ENCODE measurements at regions not wholly inside any gene's neighbourhood (a gene's known extent, or its start where the extent isn't known, plus 50 kb on each side); places are given as distances from the start of the nearest gene placed in this dataset.

GRCh38 chr4:41346306-41347061, 89.8 kb downstream of the UCHL1 start:
- Histone ChIP-seq H3K9me2 (ENCODE audit: insufficient read depth) (no peaks in the 10 kb centered on the region), H3K9ac (no peak overlapping the region), H3K36me3 (ENCODE audit: low read depth) (no peaks in the 10 kb centered on the region), H3K9me3 (ENCODE audit: low read depth) (no peaks in the 10 kb centered on the region), H3K4me2 (ENCODE audit: unreplicated experiment) (no peak overlapping the region), H2AFZ (no peak overlapping the region), H3F3A (ENCODE audit: insufficient read depth) (no peaks in the 10 kb centered on the region), H3K4me1 (ENCODE audit: insufficient read depth) (0 out of 2 replicates have a peak, but pooled peaks cover 6% of the 10 kb centered on the region), H3K27me3 (replicated peaks; ENCODE audit: insufficient read depth) (no peaks in the 10 kb centered on the region), H4K20me1 (ENCODE audit: insufficient read depth) (no peaks in the 10 kb centered on the region), H3K4me3 (no peak overlapping the region), H3K79me2 (ENCODE audit: insufficient read depth) (no peaks in the 10 kb centered on the region), H3K27ac (no peak overlapping the region)
- peak; percentile 36 for DNase-seq
- in situ Hi-C loops (cut with MboI), result no loop called here
- TF ChIP-seq EZH2 (IDR thresholded peaks at IDR 0.05; ENCODE audit: insufficient read depth, poor library complexity, severe bottlenecking), result no peak
- TF ChIP-seq EZH2phosphoT487 (IDR thresholded peaks at IDR 0.05; ENCODE audit: insufficient read depth, low read depth), result no peak
- WGBS, 2 experiments (ENCODE audit: low coverage in 1 of 2, low lambda C conversion rate in 2 of 2, missing lambda C conversion rate in 2 of 2), result 44 to 50% methylated on average over 3 of the region's 3 CpGs

- TF ChIP-seq EZH2 (IDR thresholded peaks at IDR 0.05; ENCODE audit: insufficient read depth, poor library complexity, severe bottlenecking) (no peak), EZH2phosphoT487 (IDR thresholded peaks at IDR 0.05; ENCODE audit: insufficient read depth, low read depth) (no peak)
- DNase-seq, result no peak
- in situ Hi-C loops (cut with MboI), result no loop called here
These were observed 92.3 kb downstream of the UCHL1 start for GRCh38 chr4:41349021-41349420.

GRCh38 chr4:41358647-41359421, 102.1 kb downstream of the UCHL1 start:
- no peak overlapping the region for H2AFZ ChIP-seq
- no peaks in the 10 kb centered on the region for H3K79me2 ChIP-seq (ENCODE audit: insufficient read depth)
- H3K36me3 ChIP-seq (ENCODE audit: low read depth), result no peaks in the 10 kb centered on the region
- TF ChIP-seq EZH2 (IDR thresholded peaks at IDR 0.05; ENCODE audit: insufficient read depth, poor library complexity, severe bottlenecking) (no peak), EZH2phosphoT487 (IDR thresholded peaks at IDR 0.05; ENCODE audit: insufficient read depth, low read depth) (no peak)
- no peak overlapping the region for H3K4me2 ChIP-seq (ENCODE audit: unreplicated experiment)
- no peak overlapping the region for H3K4me3 ChIP-seq
- H3F3A ChIP-seq (ENCODE audit: insufficient read depth), result no peaks in the 10 kb centered on the region
- H4K20me1 ChIP-seq (ENCODE audit: insufficient read depth), result no peaks in the 10 kb centered on the region
- peaks cover 10% of the 10 kb centered on the region; the same call in 1 of the 2 replicates for H3K4me1 ChIP-seq (ENCODE audit: insufficient read depth)
- no peaks in the 10 kb centered on the region for H3K9me3 ChIP-seq (ENCODE audit: low read depth)
- in situ Hi-C loops (cut with MboI), result no loop called here
- H3K9me2 ChIP-seq (ENCODE audit: insufficient read depth), result no peaks in the 10 kb centered on the region
- H3K9ac ChIP-seq, result peak overlapping the region; percentile 28; the same call in 1 of the 2 replicates
- 76 to 77% methylated on average over 13 of the region's 13 CpGs for WGBS, 2 experiments (ENCODE audit: low coverage in 1 of 2, low lambda C conversion rate in 2 of 2, missing lambda C conversion rate in 2 of 2)
- peak overlapping the region; percentile 12; the same call in 1 of the 2 replicates for H3K27ac ChIP-seq
- peaks cover 14% of the 10 kb centered on the region for H3K27me3 ChIP-seq (replicated peaks; ENCODE audit: insufficient read depth)
- DNase-seq, result peak; percentile 38

More at GRCh38 chr4:41349021-41349420, 92.3 kb downstream of the UCHL1 start:
- Histone ChIP-seq H3K36me3 (ENCODE audit: low read depth) (no peaks in the 10 kb centered on the region), H2AFZ (no peak overlapping the region), H3F3A (ENCODE audit: insufficient read depth) (no peaks in the 10 kb centered on the region), H3K4me3 (no peak overlapping the region), H3K79me2 (ENCODE audit: insufficient read depth) (no peaks in the 10 kb centered on the region), H4K20me1 (ENCODE audit: insufficient read depth) (no peaks in the 10 kb centered on the region), H3K27me3 (replicated peaks; ENCODE audit: insufficient read depth) (no peaks in the 10 kb centered on the region), H3K9ac (no peak overlapping the region), H3K9me3 (ENCODE audit: low read depth) (no peaks in the 10 kb centered on the region), H3K9me2 (ENCODE audit: insufficient read depth) (no peaks in the 10 kb centered on the region), H3K4me2 (ENCODE audit: unreplicated experiment) (no peak overlapping the region), H3K4me1 (ENCODE audit: insufficient read depth) (0 out of 2 replicates have a peak, but pooled peaks cover 6% of the 10 kb centered on the region), H3K27ac (no peak overlapping the region)

- 98% methylated on average over 5 of the region's 5 CpGs for WGBS, 2 experiments (ENCODE audit: low coverage in 1 of 2, low lambda C conversion rate in 2 of 2, missing lambda C conversion rate in 2 of 2)
- in situ Hi-C loops (cut with MboI), result no loop called here
These were observed 102.7 kb downstream of the UCHL1 start for GRCh38 chr4:41359422-41359775.

More at GRCh38 chr4:41359422-41359775, 102.7 kb downstream of the UCHL1 start:
- no peak for DNase-seq
- Histone ChIP-seq H2AFZ (no peak overlapping the region), H3K9ac (no peak overlapping the region), H3K27ac (0 out of 2 replicates have a peak overlapping the region, but pooled peaks have one; percentile 12), H3K79me2 (ENCODE audit: insufficient read depth) (no peaks in the 10 kb centered on the region), H3K9me3 (ENCODE audit: low read depth) (no peaks in the 10 kb centered on the region), H4K20me1 (ENCODE audit: insufficient read depth) (no peaks in the 10 kb centered on the region), H3K4me3 (no peak overlapping the region), H3K27me3 (replicated peaks; ENCODE audit: insufficient read depth) (peaks cover 14% of the 10 kb centered on the region), H3K4me1 (ENCODE audit: insufficient read depth) (peaks cover 10% of the 10 kb centered on the region; the same call in 1 of the 2 replicates), H3K4me2 (ENCODE audit: unreplicated experiment) (no peak overlapping the region), H3F3A (ENCODE audit: insufficient read depth) (peaks cover 2% of the 10 kb centered on the region; the same call in 1 of the 2 replicates), H3K36me3 (ENCODE audit: low read depth) (no peaks in the 10 kb centered on the region), H3K9me2 (ENCODE audit: insufficient read depth) (no peaks in the 10 kb centered on the region)
- TF ChIP-seq EZH2 (IDR thresholded peaks at IDR 0.05; ENCODE audit: insufficient read depth, poor library complexity, severe bottlenecking), result no peak
- TF ChIP-seq EZH2phosphoT487 (IDR thresholded peaks at IDR 0.05; ENCODE audit: insufficient read depth, low read depth), result no peak
